Lung (tissue), 11 donors: ENCODE measurements at regions not wholly inside any gene's neighbourhood (a gene's known extent, or its start where the extent isn't known, plus 50 kb on each side); places are given as distances from the start of the nearest gene placed in this dataset.

Experiments used
- ATAC-seq: fragments of 200-7000 bp; cut with Tn5 transposase; one replicate; pipeline ENCODE4 v1.9.1; 2020; ENCODE audit warnings: moderate number of reproducible peaks; ENCODE audit not compliant: insufficient read depth, low FRiP score
- DNase-seq, 3 donors: peaks; one replicate each; pipeline ENCODE4 v3.0.0-alpha.2; 2013 to 2017
- H3K27ac ChIP-seq, 2 donors: one replicate each; pipeline ENCODE4 v1.5.1; 2013; ENCODE audit warnings: mild to moderate bottlenecking in 2 of 2, moderate library complexity in 2 of 2, control low read depth in 1 of 2, inconsistent platforms in 1 of 2, low read depth in 1 of 2, low read length in 1 of 2
- H3K27me3 ChIP-seq, 3 donors: one replicate each; pipeline ENCODE4 v1.5.1; 2013; ENCODE audit warnings: low read length in 2 of 3; ENCODE audit not compliant: control insufficient read depth in 3 of 3, insufficient read depth in 3 of 3
- H3K36me3 ChIP-seq, 4 donors: one replicate each; pipeline ENCODE4 v1.5.1; 2013; ENCODE audit warnings: low read length in 4 of 4, mild to moderate bottlenecking in 1 of 4, moderate library complexity in 1 of 4; ENCODE audit not compliant: control insufficient read depth in 4 of 4, insufficient read depth in 4 of 4
- H3K4me1 ChIP-seq, 5 donors: one replicate each; pipeline ENCODE4 v1.5.1; 2013; ENCODE audit warnings: low read length in 5 of 5, mild to moderate bottlenecking in 2 of 5, moderate library complexity in 1 of 5; ENCODE audit not compliant: control insufficient read depth in 5 of 5, insufficient read depth in 5 of 5
- H3K4me3 ChIP-seq: one replicate; pipeline ENCODE4 v1.5.1; 2013; ENCODE audit warnings: mild to moderate bottlenecking, control low read depth, moderate library complexity
- H3K9ac ChIP-seq, 2 donors: one replicate each; pipeline ENCODE4 v1.5.1; 2013; ENCODE audit warnings: low read length in 2 of 2, control low read depth in 1 of 2; ENCODE audit not compliant: insufficient read depth in 1 of 2
- H3K9me3 ChIP-seq, 4 donors: one replicate each; pipeline ENCODE4 v1.5.1; 2013; ENCODE audit warnings: low read length in 3 of 4, mild to moderate bottlenecking in 1 of 4, moderate library complexity in 1 of 4; ENCODE audit not compliant: control insufficient read depth in 4 of 4, insufficient read depth in 3 of 4
- WGBS, 2 donors: extraction: QIAGEN DNeasy Blood & Tissue Kit; methylation state at CpG; one replicate each; pipeline ENCODE4 v1.1.7; 2013; 5-methylcytosine and 5-hydroxymethylcytosine counted together
- TF ChIP-seq, protein P1 (sequence below): IDR thresholded peaks from 2 replicates; pipeline ENCODE4 v1.5.1; 2012; ENCODE audit warnings: mild to moderate bottlenecking; ENCODE audit errors: control extremely low read depth, extremely low read depth
- donor health status: control.
- donor health status: control.
- donor health status: Bipolar disorder and iron deficiency.
- donor health status: healthy.
- donor health status: DM: yes; HTN: yes; CAD: no.

DNA sequence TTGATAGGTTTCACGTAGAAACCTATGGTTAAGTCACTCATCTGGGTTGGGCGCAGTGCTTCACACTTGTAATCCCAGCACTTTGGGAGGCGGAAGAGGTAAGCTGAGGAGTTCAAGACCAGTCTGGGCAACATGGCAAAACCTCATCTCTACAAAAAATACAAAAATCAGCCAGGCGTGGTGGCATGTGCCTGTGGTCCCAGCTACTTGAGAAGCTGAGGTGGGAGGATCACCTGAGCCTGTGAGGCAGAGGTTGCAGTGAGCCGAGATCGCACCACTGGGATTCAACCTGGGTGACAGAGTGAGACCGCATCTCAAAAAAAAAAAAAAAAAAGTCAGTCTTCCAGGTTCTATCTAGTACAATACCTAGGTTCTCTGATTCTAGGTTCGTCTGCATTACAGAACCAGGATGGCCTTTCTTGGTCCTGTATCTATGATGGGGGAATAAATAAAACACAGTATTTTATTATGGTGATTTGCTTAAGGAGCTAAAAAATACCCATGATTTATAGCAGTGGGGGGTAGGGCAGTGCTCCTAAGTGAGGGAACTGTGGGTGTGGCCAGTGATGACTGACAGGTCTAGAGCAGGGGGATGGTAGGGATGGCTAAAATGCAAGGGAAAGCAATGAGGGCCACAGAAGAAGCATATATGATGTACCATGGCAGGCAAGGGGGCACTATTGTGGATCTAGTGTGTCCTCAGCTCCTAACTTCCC, 65.5 kb upstream of the NUP160 start:
- DNase-seq (no peak), ATAC-seq (no peak)
- TF ChIP-seq, protein P1, sequence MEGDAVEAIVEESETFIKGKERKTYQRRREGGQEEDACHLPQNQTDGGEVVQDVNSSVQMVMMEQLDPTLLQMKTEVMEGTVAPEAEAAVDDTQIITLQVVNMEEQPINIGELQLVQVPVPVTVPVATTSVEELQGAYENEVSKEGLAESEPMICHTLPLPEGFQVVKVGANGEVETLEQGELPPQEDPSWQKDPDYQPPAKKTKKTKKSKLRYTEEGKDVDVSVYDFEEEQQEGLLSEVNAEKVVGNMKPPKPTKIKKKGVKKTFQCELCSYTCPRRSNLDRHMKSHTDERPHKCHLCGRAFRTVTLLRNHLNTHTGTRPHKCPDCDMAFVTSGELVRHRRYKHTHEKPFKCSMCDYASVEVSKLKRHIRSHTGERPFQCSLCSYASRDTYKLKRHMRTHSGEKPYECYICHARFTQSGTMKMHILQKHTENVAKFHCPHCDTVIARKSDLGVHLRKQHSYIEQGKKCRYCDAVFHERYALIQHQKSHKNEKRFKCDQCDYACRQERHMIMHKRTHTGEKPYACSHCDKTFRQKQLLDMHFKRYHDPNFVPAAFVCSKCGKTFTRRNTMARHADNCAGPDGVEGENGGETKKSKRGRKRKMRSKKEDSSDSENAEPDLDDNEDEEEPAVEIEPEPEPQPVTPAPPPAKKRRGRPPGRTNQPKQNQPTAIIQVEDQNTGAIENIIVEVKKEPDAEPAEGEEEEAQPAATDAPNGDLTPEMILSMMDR = no peak
- Histone ChIP-seq H3K36me3 (no peaks in the 10 kb centered on the region), H3K9ac (no peak overlapping the region), H3K4me3 (no peak overlapping the region), H3K27ac (peak overlapping the region in 1 of 2 donors; percentile 26), H3K4me1 (peaks cover 0 to 28% (median 19%) of the 10 kb centered on the region in 5 donors), H3K27me3 (no peaks in the 10 kb centered on the region), H3K9me3 (no peaks in the 10 kb centered on the region)
- 94% methylated on average over 8 of the region's 8 CpGs for WGBS, 2 donors

DNA sequence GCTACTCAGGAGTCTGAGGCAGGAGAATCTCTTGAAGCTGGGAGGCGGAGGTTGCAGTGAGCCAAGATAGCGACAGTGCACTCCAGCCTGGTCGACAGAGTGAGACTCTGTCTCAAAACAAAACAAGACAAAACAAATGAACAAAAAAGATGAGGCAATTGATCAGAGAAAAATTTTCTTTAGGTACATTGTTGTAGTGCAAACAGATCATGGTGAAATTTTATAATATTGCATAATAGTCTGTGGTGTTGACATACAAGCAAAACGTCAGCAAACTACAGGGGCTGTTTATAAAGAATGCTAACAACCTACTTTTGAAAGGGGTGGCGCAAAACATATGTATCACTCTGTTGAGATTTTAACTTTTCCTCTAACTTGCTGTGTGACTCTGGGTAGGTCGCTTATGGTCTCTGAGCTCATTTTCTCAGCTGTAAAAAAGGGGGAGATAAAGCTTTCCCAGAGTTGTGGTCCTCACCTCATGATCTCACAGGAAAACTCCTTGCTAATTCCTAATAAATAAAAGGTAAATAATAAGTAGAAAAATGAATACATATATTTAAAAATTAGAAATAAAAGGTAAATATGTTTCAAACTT, 64.8 kb upstream of the NUP160 start:
- WGBS, 2 donors = 56 to 69% methylated on average over 6 of the region's 6 CpGs
- no peak overlapping the region for H3K4me3 ChIP-seq
- H3K36me3 ChIP-seq = no peaks in the 10 kb centered on the region
- H3K27ac ChIP-seq = no peak overlapping the region
- H3K9ac ChIP-seq = no peak overlapping the region
- H3K4me1 ChIP-seq = peaks cover 0 to 21% (median 13%) of the 10 kb centered on the region in 5 donors
- TF ChIP-seq, protein P1 = no peak
- H3K9me3 ChIP-seq = no peaks in the 10 kb centered on the region
- H3K27me3 ChIP-seq = no peaks in the 10 kb centered on the region
- ATAC-seq = no peak
- no peak for DNase-seq

DNA sequence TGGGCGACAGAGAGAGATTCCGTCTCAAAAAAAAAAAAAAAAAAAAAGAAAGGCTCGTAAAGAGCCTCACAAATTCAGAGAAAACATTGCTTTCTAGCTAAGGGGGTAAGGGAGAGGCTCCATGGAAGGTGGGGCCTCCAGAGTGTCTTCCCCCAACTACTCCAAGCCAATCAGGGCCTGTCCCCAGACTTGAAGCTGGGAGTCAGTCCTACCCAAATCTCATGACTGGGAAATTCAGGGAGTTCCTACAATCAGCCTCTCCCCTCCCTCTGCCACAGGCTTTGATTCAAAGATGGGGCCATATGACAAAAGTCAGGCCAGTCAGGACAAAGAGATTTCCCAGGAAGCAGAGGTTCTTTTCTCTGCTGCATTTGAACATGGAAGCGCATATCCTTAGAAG, 63.0 kb upstream of the NUP160 start:
- Histone ChIP-seq H3K4me3 (no peak overlapping the region), H3K9ac (no peak overlapping the region), H3K27me3 (no peaks in the 10 kb centered on the region), H3K9me3 (no peaks in the 10 kb centered on the region), H3K36me3 (no peaks in the 10 kb centered on the region), H3K27ac (no peak overlapping the region), H3K4me1 (peaks cover 0 to 14% (median 6%) of the 10 kb centered on the region in 5 donors)
- DNase-seq (no peak), ATAC-seq (no peak)
- WGBS, 2 donors = 99 to 100% methylated on average over 2 of the region's 4 CpGs
- TF ChIP-seq, protein P1 = no peak
